Central memory CD8-positive, alpha-beta T cell (primary cell): ENCODE measurements at regions not wholly inside any gene's neighbourhood (a gene's known extent, or its start where the extent isn't known, plus 50 kb on each side); places are given as distances from the start of the nearest gene placed in this dataset.

Experiments used
- ATAC-seq: fragments of 150-1000 bp; cut with Tn5 transposase; replicated peaks from 2 replicates; pipeline ENCODE4 v1.10.0; 2022; ENCODE audit warnings: mild to moderate bottlenecking, moderate FRiP score, moderate number of reproducible peaks; ENCODE audit not compliant: poor library complexity, severe bottlenecking; ENCODE audit errors: extremely low read depth
- DNase-seq, 2 donors: peaks; one replicate each; pipeline ENCODE4 v3.0.0; 2021; ENCODE audit warnings: low spot score in 2 of 2
- H3K27ac Mint-ChIP-seq: one replicate; pipeline ENCODE4 v1.8.0; 2022; ENCODE audit warnings: low read depth, mild to moderate bottlenecking, moderate library complexity, mixed read lengths
- H3K27me3 Mint-ChIP-seq: one replicate; pipeline ENCODE4 v1.8.0; 2022; ENCODE audit warnings: mixed read lengths
- H3K36me3 Mint-ChIP-seq: one replicate; pipeline ENCODE4 v1.8.0; 2022; ENCODE audit warnings: mild to moderate bottlenecking, moderate library complexity, mixed read lengths; ENCODE audit not compliant: insufficient read depth
- H3K4me1 Mint-ChIP-seq: one replicate; pipeline ENCODE4 v1.8.0; 2022; ENCODE audit warnings: mixed read lengths
- H3K4me3 Mint-ChIP-seq: one replicate; pipeline ENCODE4 v1.8.0; 2022; ENCODE audit warnings: mild to moderate bottlenecking, moderate library complexity, mixed read lengths
- H3K9me3 Mint-ChIP-seq: one replicate; pipeline ENCODE4 v1.8.0; 2022; ENCODE audit warnings: mixed read lengths

GRCh38 chr2:16852651-16853050 lies 187.0 kb upstream of the CYRIA start:
- Mint-ChIP-seq H3K9me3 (peaks cover 3% of the 10 kb centered on the region), H3K27ac (no peak overlapping the region), H3K4me1 (no peaks in the 10 kb centered on the region), H3K36me3 (no peaks in the 10 kb centered on the region), H3K4me3 (no peak overlapping the region), H3K27me3 (no peaks in the 10 kb centered on the region)
- ATAC-seq (no peak), DNase-seq (no peak)

- no peaks in the 10 kb centered on the region for H3K4me1 Mint-ChIP-seq
- H3K36me3 Mint-ChIP-seq = no peaks in the 10 kb centered on the region
- H3K27ac Mint-ChIP-seq = no peak overlapping the region
- peaks cover 5% of the 10 kb centered on the region for H3K9me3 Mint-ChIP-seq
- H3K4me3 Mint-ChIP-seq = no peak overlapping the region
- ATAC-seq (no peak), DNase-seq (no peak)
- H3K27me3 Mint-ChIP-seq = no peaks in the 10 kb centered on the region
Measured at GRCh38 chr2:16851126-16851525, 185.5 kb upstream of the CYRIA start.

- Mint-ChIP-seq H3K4me1 (no peaks in the 10 kb centered on the region), H3K36me3 (no peaks in the 10 kb centered on the region), H3K27me3 (no peaks in the 10 kb centered on the region), H3K9me3 (peaks cover 13% of the 10 kb centered on the region), H3K4me3 (no peak overlapping the region), H3K27ac (no peak overlapping the region)
- no peak for ATAC-seq
- no peak for DNase-seq
Measured at GRCh38 chr2:16840496-16841172, 175.0 kb upstream of the CYRIA start.

- no peak overlapping the region for H3K4me3 Mint-ChIP-seq
- ATAC-seq = no peak
- H3K4me1 Mint-ChIP-seq = no peaks in the 10 kb centered on the region
- H3K36me3 Mint-ChIP-seq = no peaks in the 10 kb centered on the region
- H3K27me3 Mint-ChIP-seq = no peaks in the 10 kb centered on the region
- no peak for DNase-seq
- H3K27ac Mint-ChIP-seq = no peak overlapping the region
- no peaks in the 10 kb centered on the region for H3K9me3 Mint-ChIP-seq
Measured at GRCh38 chr2:16832910-16833309, 167.3 kb upstream of the CYRIA start.

- no peaks in the 10 kb centered on the region for H3K27me3 Mint-ChIP-seq
- peaks cover 10% of the 10 kb centered on the region for H3K9me3 Mint-ChIP-seq
- ATAC-seq (no peak), DNase-seq (no peak)
- no peak overlapping the region for H3K4me3 Mint-ChIP-seq
- no peaks in the 10 kb centered on the region for H3K36me3 Mint-ChIP-seq
- no peak overlapping the region for H3K27ac Mint-ChIP-seq
- H3K4me1 Mint-ChIP-seq = no peaks in the 10 kb centered on the region
Measured at GRCh38 chr2:16828828-16829160, 163.2 kb upstream of the CYRIA start.

- no peak for DNase-seq
- ATAC-seq = no peak
- H3K4me3 Mint-ChIP-seq = no peak overlapping the region
- H3K27ac Mint-ChIP-seq = no peak overlapping the region
- H3K4me1 Mint-ChIP-seq = no peaks in the 10 kb centered on the region
- no peaks in the 10 kb centered on the region for H3K27me3 Mint-ChIP-seq
- H3K36me3 Mint-ChIP-seq = no peaks in the 10 kb centered on the region
- H3K9me3 Mint-ChIP-seq = peaks cover 12% of the 10 kb centered on the region
Measured at GRCh38 chr2:16828044-16828827, 162.6 kb upstream of the CYRIA start.

GRCh38 chr2:16824472-16824871 lies 158.8 kb upstream of the CYRIA start:
- H3K4me3 Mint-ChIP-seq = no peak overlapping the region
- H3K9me3 Mint-ChIP-seq = peaks cover 15% of the 10 kb centered on the region
- no peaks in the 10 kb centered on the region for H3K36me3 Mint-ChIP-seq
- H3K27ac Mint-ChIP-seq = no peak overlapping the region
- ATAC-seq = no peak
- H3K27me3 Mint-ChIP-seq = no peaks in the 10 kb centered on the region
- no peaks in the 10 kb centered on the region for H3K4me1 Mint-ChIP-seq
- DNase-seq = no peak

GRCh38 chr2:16821692-16822091 lies 156.1 kb upstream of the CYRIA start:
- H3K27me3 Mint-ChIP-seq = no peaks in the 10 kb centered on the region

GRCh38 chr2:16818203-16818556 lies 152.5 kb upstream of the CYRIA start:
- Mint-ChIP-seq H3K4me3 (no peak overlapping the region), H3K27me3 (no peaks in the 10 kb centered on the region), H3K9me3 (peaks cover 2% of the 10 kb centered on the region), H3K36me3 (no peaks in the 10 kb centered on the region), H3K27ac (no peak overlapping the region), H3K4me1 (no peaks in the 10 kb centered on the region)
- ATAC-seq (no peak), DNase-seq (no peak)

More at GRCh38 chr2:16821692-16822091, 156.1 kb upstream of the CYRIA start:
- no peak for DNase-seq
- peaks cover 15% of the 10 kb centered on the region for H3K9me3 Mint-ChIP-seq
- no peak for ATAC-seq
- H3K4me1 Mint-ChIP-seq = no peaks in the 10 kb centered on the region
- H3K27ac Mint-ChIP-seq = no peak overlapping the region
- no peaks in the 10 kb centered on the region for H3K36me3 Mint-ChIP-seq
- no peak overlapping the region for H3K4me3 Mint-ChIP-seq

- H3K9me3 Mint-ChIP-seq = no peaks in the 10 kb centered on the region
- no peaks in the 10 kb centered on the region for H3K36me3 Mint-ChIP-seq
Measured at GRCh38 chr2:16817305-16818202, 151.9 kb upstream of the CYRIA start.

GRCh38 chr2:16816522-16816921 lies 150.9 kb upstream of the CYRIA start:
- ATAC-seq (no peak), DNase-seq (no peak)
- Mint-ChIP-seq H3K27me3 (no peaks in the 10 kb centered on the region), H3K36me3 (no peaks in the 10 kb centered on the region), H3K9me3 (no peaks in the 10 kb centered on the region), H3K27ac (no peak overlapping the region), H3K4me3 (no peak overlapping the region), H3K4me1 (no peaks in the 10 kb centered on the region)

More at GRCh38 chr2:16817305-16818202, 151.9 kb upstream of the CYRIA start:
- H3K27ac Mint-ChIP-seq = no peak overlapping the region
- no peak overlapping the region for H3K4me3 Mint-ChIP-seq
- H3K27me3 Mint-ChIP-seq = no peaks in the 10 kb centered on the region
- DNase-seq = no peak
- no peaks in the 10 kb centered on the region for H3K4me1 Mint-ChIP-seq
- ATAC-seq = no peak

GRCh38 chr2:16816016-16816415 lies 150.4 kb upstream of the CYRIA start:
- H3K27me3 Mint-ChIP-seq = no peaks in the 10 kb centered on the region
- no peak overlapping the region for H3K4me3 Mint-ChIP-seq
- H3K9me3 Mint-ChIP-seq = no peaks in the 10 kb centered on the region
- H3K4me1 Mint-ChIP-seq = no peaks in the 10 kb centered on the region
- no peak for DNase-seq
- no peaks in the 10 kb centered on the region for H3K36me3 Mint-ChIP-seq
- ATAC-seq = no peak
- no peak overlapping the region for H3K27ac Mint-ChIP-seq
